Panc1 (cell line): ENCODE measurements at regions not wholly inside any gene's neighbourhood (a gene's known extent, or its start where the extent isn't known, plus 50 kb on each side); places are given as distances from the start of the nearest gene placed in this dataset.

ENCODE experiments used
- POLR2AphosphoS5 ChIP-seq: IDR thresholded peaks from 2 replicates; pipeline ENCODE4 v1.6.1; 2012; ENCODE audit warnings: mild to moderate bottlenecking, low read depth, low read length, moderate library complexity
- TF ChIP-seq, protein P1 (sequence below): fragments of 450-650 bp; IDR thresholded peaks from 2 replicates; pipeline ENCODE4 v1.5.1; 2017; ENCODE audit warnings: mild to moderate bottlenecking

- TF ChIP-seq, protein P1, sequence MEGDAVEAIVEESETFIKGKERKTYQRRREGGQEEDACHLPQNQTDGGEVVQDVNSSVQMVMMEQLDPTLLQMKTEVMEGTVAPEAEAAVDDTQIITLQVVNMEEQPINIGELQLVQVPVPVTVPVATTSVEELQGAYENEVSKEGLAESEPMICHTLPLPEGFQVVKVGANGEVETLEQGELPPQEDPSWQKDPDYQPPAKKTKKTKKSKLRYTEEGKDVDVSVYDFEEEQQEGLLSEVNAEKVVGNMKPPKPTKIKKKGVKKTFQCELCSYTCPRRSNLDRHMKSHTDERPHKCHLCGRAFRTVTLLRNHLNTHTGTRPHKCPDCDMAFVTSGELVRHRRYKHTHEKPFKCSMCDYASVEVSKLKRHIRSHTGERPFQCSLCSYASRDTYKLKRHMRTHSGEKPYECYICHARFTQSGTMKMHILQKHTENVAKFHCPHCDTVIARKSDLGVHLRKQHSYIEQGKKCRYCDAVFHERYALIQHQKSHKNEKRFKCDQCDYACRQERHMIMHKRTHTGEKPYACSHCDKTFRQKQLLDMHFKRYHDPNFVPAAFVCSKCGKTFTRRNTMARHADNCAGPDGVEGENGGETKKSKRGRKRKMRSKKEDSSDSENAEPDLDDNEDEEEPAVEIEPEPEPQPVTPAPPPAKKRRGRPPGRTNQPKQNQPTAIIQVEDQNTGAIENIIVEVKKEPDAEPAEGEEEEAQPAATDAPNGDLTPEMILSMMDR = no peak
- no peak for TF ChIP-seq POLR2AphosphoS5
These were observed 602.2 kb downstream of the GALR1 start for GRCh38 chr18:77851802-77852201.
